GM18951 (cell line): ENCODE measurements at regions not wholly inside any gene's neighbourhood (a gene's known extent, or its start where the extent isn't known, plus 50 kb on each side); places are given as distances from the start of the nearest gene placed in this dataset.

Source experiments
- POLR2A ChIP-seq: IDR thresholded peaks from 4 replicates; pipeline ENCODE4 v1.6.1; 2011; ENCODE audit warnings: mild to moderate bottlenecking; ENCODE audit not compliant: insufficient read length, insufficient read depth; ENCODE audit errors: extremely low read depth
- in situ Hi-C: fragments of 300-500 bp; cut with MboI; formaldehyde crosslinking; loops from one replicate; pipeline ENCODE4 v1.12.0; 2022; ENCODE audit warnings: low sequenced_read_pairs, mixed read lengths, inconsistent platforms; ENCODE audit not compliant: unreplicated experiment

DNA sequence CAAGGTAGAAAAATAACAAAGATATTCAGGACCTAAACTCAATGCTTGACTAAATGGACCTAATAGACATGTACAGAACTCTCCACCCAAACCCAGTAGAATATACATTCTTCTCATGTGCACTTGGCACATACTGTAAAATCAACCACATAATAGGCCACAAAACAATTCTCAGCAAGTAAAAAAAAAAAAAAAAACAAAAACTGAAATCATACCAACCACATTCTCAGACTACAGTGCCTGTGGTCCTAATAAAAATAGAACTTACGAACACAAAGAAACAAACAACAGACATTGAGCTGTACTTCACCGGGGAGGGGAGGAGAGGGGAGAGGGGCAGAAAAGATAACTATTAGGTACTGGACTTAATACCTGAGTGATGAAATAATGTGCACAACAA lies 114.1 kb upstream of the CD180 start:
- in situ Hi-C loops = no loop called here
- TF ChIP-seq POLR2A = no peak

DNA sequence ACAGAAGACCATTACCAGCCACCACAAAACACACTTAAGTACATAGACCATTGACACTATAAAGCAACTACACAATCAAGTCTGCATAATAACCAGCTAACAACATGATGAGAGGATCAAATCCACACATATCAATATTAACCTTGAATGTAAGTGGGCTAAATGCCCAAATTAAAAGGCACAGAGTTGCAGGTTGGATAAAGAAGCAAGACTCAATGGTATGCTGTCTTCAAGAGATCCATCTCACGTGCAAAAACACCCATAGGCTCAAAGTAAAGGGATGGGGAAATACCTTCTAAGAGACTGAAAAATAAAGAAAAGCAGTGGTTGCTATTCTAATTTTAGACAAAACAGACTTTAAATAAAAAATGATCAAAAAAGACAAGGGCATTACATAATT lies 113.6 kb upstream of the CD180 start:
- TF ChIP-seq POLR2A = no peak
- in situ Hi-C loops = no loop called here

DNA sequence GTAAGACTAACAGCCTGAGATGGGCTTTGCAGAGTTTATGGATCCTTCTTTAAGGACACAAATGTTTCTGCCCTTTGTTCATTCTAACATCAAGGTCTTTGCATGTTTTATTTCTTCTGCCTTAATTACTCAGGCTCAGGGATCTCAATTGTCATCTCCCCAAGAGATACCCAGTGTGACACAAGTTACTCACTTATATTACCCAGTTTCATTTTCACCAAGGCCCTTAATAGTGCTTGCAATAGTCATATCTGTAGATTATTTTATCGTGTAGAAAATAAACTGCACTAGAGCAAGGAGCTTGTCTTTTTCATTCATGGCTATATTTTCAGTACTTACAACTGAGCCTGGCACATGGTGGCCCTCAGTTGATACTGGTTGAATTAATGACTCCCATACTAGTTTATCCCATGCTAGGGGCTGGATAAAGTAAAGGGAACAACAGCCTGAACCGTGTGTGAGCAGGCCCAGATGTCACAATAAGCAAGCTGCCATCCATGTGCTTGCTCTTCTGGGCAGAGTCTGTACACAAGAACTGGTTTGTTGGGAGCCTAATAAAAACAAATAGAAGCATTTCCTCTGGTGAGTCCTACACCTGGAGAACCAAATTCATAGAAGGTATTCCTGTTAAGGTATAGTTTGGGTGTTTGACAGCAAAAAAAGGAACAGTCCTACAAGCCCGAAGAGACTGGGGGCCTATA lies 112.5 kb upstream of the CD180 start:
- in situ Hi-C loops = no loop called here
- no peak for TF ChIP-seq POLR2A

DNA sequence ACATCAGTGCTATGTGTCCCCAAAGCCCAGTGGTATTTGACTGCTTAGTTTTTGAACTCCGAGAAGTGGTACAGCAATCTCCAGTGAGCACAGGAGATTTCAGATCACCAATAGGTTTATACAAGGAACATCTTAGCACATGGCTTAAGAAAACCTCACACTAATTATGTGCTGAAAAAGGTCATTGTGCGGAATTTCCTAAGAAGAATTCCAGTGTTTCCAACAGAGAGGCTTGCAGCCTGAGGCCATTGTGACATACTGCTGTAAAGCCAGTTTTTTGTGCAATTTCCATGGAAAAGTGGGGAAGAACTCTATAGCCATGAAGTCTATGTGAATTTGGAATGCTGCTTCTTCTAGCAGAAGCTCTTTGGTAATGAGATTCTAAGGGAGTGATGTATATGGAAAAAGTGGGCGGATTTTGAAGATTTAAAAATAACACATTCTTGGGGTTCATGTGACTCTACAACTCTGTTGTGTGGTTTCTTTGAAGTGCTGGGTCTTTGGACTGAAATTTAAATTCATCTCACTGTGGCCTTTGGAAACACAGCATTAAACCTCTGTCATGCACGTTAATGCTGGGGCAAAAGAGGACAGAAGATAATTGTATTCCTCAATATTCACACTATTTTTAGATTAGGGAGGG lies 110.5 kb upstream of the CD180 start:
- no peak for TF ChIP-seq POLR2A
- in situ Hi-C loops = no loop called here

DNA sequence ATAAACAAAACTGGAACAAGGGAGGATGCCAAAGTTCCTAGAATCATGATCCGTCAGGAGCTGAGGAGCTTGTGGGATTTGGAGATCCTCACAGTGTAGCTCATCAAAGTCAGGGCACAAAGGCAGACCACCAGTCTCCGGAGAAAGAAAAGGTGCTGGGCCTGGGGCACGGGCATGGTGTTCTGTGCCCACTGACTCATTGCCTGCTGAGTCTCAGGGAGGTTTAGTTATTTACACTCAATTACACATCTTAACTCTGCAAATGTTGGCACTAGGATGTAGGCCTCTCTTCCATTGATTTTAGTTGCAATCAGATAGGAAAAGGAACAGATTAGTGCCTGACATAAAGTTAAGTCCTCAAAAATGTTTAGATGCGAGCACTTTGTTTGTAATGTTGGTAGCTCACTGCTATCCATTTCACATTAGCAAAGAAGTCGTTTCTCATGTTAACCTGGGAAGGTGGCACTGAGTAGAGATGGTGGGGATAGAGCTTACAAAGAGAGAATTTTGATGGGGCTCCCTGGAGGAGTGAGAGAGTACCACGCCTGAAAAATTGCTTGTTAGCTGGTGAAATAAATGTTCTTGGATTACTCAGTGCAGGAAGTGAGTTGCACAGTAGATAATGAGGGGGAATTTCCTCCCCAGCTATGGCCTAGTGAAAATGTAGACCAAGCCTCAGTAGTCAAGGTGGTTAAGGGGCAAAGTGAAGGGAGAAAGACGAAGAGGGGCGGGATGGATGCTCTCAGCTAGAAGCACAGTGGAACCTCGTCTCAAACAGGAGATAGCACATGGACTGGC lies 109.5 kb upstream of the CD180 start:
- TF ChIP-seq POLR2A = no peak
- in situ Hi-C loops = no loop called here

DNA sequence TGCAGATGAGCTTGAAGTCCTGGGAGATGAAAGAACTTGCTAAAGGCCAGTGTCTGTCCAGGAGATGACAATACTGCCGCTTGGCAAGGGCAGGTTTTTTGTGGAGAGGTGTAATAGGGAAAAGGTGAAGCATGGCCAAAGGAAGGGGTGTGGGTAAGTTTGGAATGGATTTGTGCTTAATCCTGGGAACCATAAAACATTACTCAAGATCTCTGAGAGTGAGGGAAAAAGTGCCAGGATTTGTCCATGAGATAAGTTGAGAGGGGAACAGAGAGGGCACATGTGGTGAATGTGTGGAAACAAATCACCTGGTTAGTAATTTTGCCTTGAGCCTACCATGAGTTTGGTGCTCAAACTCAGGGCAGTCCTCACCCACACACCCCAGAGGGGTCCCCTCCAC lies 108.8 kb upstream of the CD180 start:
- no peak for TF ChIP-seq POLR2A
- in situ Hi-C loops = no loop called here

DNA sequence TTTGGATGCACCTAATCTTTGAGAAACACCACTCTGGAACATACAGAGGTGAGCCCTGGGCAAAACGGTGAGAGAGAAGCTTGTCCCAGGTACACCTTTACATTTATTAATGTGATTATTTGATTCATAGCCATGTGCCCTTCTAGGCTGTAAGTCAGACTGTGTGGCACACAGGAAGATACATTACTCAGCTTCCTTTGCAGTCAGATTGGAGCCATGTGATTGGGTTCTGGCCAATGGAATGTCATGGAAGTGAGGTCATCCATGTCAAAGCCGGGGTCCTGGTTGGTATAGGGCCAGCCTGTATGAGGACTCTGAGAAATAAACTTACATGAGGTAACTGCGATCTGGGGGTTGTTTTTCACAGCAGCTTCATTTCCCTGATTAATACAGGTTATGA lies 106.8 kb upstream of the CD180 start:
- in situ Hi-C loops = no loop called here

DNA sequence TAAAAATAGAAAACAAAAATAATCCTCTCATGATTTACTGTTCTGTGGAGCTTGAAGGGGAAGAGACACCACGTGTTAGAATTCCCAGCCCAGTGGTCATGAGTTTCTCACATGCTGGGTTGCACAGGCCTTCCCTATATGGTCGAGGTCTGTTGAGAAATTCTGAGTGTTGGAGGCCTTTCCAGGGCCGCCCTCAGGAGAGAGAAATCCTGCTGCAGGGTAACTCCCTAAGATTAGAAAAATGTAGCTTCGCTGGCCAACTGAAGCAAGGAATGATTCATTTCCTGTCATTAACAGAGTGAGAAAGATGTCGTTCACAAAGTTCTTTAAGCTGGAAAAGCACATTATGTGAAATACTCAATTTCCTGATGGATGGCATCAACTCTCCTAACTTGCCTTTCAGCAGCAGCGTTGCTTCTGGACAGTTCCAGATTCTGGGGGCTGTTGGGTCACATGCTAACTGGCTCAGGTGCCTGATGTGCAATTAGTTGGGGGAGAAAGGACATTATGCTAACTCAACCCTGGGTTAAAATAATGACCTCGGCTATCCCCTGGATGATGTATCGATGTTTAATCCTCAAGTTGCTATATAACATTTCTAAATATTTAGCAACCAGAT lies 104.8 kb upstream of the CD180 start:
- no peak for TF ChIP-seq POLR2A
- in situ Hi-C loops = no loop called here

More for the DNA sequence above, 106.8 kb upstream of the CD180 start:
- TF ChIP-seq POLR2A = no peak

DNA sequence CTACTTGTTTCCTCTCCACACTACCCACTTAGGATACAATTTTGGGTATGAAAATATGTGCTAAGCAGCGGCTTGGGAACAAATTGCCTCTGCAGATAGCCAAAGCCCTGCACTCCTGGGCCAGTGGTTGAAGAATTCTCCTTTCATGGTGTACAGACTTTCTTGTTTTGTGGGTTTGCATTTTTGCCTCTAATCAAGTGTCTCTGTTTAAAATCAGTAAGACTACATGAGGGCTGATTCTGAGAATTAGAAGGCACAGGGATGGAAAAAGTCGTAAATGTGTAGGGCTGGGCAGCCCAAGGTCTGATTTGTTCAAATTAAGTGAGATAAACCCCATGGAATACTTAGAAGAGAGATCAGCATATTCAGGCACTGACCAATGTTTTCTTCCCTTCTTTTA lies 103.7 kb upstream of the CD180 start:
- no peak for TF ChIP-seq POLR2A

DNA sequence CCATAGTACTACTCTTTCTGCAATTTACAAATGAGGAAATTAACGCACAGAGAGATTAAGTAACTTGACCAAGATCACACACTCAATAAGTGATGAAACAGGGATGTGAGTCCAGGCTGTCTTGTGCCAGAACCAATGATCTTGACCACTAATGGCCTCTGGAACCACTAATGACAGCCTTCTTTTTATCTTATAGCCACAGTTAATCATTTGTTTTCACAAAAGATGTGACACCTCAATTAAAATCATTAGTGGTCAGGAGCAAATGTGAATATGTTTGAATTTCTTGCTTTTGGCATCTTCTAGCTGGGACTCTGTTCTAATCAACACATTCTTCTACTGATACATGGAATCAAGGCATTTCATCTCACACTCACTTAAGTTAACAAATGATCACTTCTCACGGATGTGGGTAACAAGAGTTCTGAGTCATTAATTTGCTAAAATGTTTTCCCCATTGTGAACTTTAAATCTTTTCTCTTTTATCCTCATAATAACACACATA lies 102.7 kb upstream of the CD180 start:
- no peak for TF ChIP-seq POLR2A
- in situ Hi-C loops = no loop called here

More for the DNA sequence above, 103.7 kb upstream of the CD180 start:
- in situ Hi-C loops = no loop called here

DNA sequence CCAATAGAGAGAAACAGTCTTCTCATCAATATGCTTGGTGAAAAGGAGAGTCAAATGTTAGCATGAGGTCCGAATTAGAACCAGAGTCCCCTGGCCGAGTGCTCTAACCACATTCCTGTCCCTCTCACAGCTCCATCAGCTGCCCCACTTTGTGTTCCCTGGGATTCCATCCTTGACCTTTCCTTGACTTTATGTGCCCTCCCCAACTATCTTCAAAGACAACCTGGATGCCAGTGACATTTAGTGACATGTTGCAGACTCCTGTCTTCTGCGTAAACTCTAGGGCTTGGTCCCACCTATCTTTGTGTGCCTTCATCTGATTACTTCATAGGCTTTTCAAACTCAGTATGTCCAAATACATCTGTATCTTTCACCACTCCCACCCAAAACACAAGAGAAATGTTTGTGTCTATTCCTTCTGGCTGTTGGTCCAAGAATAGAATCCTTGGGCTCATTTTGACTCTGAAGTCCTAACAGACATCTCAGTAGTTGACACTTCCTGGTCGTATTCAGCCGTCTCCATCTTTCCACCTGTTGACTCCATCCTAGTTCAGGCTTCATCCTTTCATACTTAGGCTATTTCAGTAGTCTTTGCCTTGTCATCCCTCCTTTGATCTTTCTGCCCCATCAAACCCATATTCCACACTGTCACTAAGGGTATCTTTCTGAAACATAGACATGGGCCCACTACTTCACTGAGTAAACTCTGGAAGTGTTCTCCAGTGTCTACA lies 101.4 kb upstream of the CD180 start:
- no peak for TF ChIP-seq POLR2A
- in situ Hi-C loops = no loop called here

DNA sequence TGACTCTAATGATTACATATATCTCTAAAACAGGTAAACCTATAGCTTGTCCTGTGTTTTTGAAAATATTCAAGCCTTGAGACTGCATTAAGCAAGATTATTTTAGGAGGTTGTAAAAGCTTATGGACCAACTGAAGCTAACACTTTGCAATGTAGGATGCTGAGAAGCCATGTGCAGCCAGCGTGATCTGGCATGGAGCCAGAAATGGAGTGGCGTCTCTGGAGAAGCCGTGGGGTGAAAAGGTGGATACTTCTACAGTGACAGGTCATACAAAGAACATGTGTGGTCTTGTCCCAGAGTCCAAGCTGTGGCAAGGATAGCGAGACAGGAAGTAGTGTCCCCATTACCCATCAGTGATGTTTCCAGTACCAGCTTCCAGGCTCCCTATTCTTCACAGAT lies 100.8 kb upstream of the CD180 start:
- in situ Hi-C loops = no loop called here
- TF ChIP-seq POLR2A = no peak

DNA sequence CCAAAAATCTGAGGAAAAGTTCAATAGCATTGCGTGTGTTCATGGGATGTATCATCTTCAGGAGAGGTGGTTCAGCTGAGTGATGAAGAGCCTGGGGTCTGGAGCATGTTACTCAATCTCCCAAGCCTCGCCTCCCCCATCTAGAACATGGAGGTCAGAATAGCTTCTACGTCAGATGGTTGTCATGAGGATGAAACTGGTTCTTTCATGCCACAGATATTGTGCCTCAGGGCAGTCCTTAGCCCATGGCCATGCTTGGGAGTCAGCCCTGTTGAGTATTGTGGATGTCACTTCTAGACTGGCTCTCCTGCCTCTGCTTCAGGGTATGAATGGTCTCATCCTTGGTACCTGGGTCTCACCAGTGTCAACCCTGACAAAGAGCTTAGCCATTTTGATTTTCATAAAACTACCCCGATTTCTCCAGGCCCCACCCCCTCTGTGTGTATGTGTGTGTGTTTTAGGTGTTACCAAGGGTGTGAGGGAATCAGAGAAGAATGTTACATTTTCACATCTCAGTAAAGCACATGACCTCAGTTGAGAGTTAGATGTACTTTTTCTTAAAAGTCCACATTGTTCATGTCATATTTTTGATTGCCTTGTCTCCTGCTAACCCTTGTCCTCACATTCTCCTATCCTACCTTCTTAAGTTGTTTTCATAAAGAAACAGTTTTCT lies 97.8 kb upstream of the CD180 start:
- TF ChIP-seq POLR2A = no peak
- in situ Hi-C loops = no loop called here
